Naive thymus-derived CD4-positive, alpha-beta T cell (primary cell): ENCODE measurements at regions not wholly inside any gene's neighbourhood (a gene's known extent, or its start where the extent isn't known, plus 50 kb on each side); places are given as distances from the start of the nearest gene placed in this dataset.
A peak's percentile ranks its signal among the peaks of the same experiment; 100 is the strongest.
"Not testable (repeated sequence)": the region's sequence is repeated elsewhere in the genome, so short reads cannot be mapped to it uniquely, and the experiment has no call there.

Experiments used
- ATAC-seq: fragments of 150-1000 bp; cut with Tn5 transposase; 2 replicates; pipeline ENCODE4 v1.10.0; 2021; ENCODE audit warnings: mild to moderate bottlenecking, moderate library complexity
- CTCF ChIA-PET: fragments of 350-600 bp; sonication (Branson Sonifier 250); formaldehyde crosslinking; loops from one replicate; lab custom pipeline; 2021; ENCODE audit warnings: antibody characterized with exemption; lab: Charles Lee
- POLR2A ChIA-PET: fragments of 350-600 bp; sonication (Branson Sonifier 250); formaldehyde crosslinking; loops from one replicate; lab custom pipeline; 2021; ENCODE audit warnings: antibody characterized with exemption, inconsistent platforms; lab: Charles Lee
- DNase-seq, 9 donors: peaks; one replicate each; pipeline versions ENCODE4 v3.0.0 to v3.0.0-alpha.2; 2020 to 2022; ENCODE audit warnings: mixed read lengths in 1 of 9
- H3K27ac ChIP-seq: one replicate; pipeline ENCODE4 v1.7.0; 2013; ENCODE audit warnings: mild to moderate bottlenecking, low read depth, low read length, moderate library complexity
- H3K27me3 ChIP-seq, 2 donors: one replicate each; pipeline ENCODE4 v1.7.0; 2013; ENCODE audit warnings: low read length in 2 of 2, mild to moderate bottlenecking in 2 of 2, moderate library complexity in 2 of 2; ENCODE audit not compliant: control insufficient read depth in 2 of 2, insufficient read depth in 2 of 2
- H3K36me3 ChIP-seq, 3 experiments: 1 replicate in 2 of 3; 2 replicates in 1 of 3; pipeline ENCODE4 v1.7.0; 2013; ENCODE audit warnings: low read length in 3 of 3, mild to moderate bottlenecking in 3 of 3, moderate library complexity in 1 of 3; ENCODE audit not compliant: insufficient read depth in 3 of 3, control insufficient read depth in 2 of 3
- H3K4me1 ChIP-seq, 2 donors: one replicate each; pipeline ENCODE4 v1.7.0; 2013; ENCODE audit warnings: low read length in 2 of 2, mild to moderate bottlenecking in 2 of 2, moderate library complexity in 1 of 2; ENCODE audit not compliant: control insufficient read depth in 2 of 2, insufficient read depth in 2 of 2
- H3K4me3 ChIP-seq: 2 replicates; pipeline ENCODE4 v1.7.0; 2013; ENCODE audit warnings: mild to moderate bottlenecking, low read length
- H3K9me3 ChIP-seq, 3 experiments: 1 replicate in 2 of 3; 2 replicates in 1 of 3; pipeline ENCODE4 v1.7.0; 2013; ENCODE audit warnings: low read length in 3 of 3; ENCODE audit not compliant: control insufficient read depth in 2 of 3
- H3K27ac Mint-ChIP-seq, 9 donors: one replicate each; pipeline ENCODE4 v1.8.0; 2020 to 2022; ENCODE audit warnings: mixed read lengths in 9 of 9, mild to moderate bottlenecking in 8 of 9, moderate library complexity in 5 of 9, inconsistent platforms in 2 of 9
- H3K27me3 Mint-ChIP-seq, 5 donors: one replicate each; pipeline ENCODE4 v1.8.0; 2021 to 2022; ENCODE audit warnings: mixed read lengths in 5 of 5, mild to moderate bottlenecking in 1 of 5
- H3K36me3 Mint-ChIP-seq, 5 donors: one replicate each; pipeline ENCODE4 v1.8.0; 2020 to 2022; ENCODE audit warnings: mixed read lengths in 5 of 5, mild to moderate bottlenecking in 3 of 5, inconsistent platforms in 1 of 5
- H3K4me1 Mint-ChIP-seq, 7 donors: one replicate each; pipeline ENCODE4 v1.8.0; 2020 to 2022; ENCODE audit warnings: mixed read lengths in 7 of 7, mild to moderate bottlenecking in 3 of 7, inconsistent platforms in 1 of 7
- H3K4me3 Mint-ChIP-seq, 10 donors: one replicate each; pipeline ENCODE4 v1.8.0; 2020 to 2022; ENCODE audit warnings: mild to moderate bottlenecking in 10 of 10, mixed read lengths in 10 of 10, moderate library complexity in 6 of 10, inconsistent platforms in 2 of 10
- H3K9me3 Mint-ChIP-seq, 11 donors: one replicate each; pipeline ENCODE4 v1.8.0; 2020 to 2022; ENCODE audit warnings: mixed read lengths in 11 of 11, mild to moderate bottlenecking in 4 of 11, inconsistent platforms in 1 of 11, moderate library complexity in 1 of 11
- intact Hi-C, 2 donors: fragments of 100-400 bp; cut with micrococcal nuclease; formaldehyde crosslinking; loops; one replicate each; pipeline ENCODE4 v1.15.1; 2023

DNA sequence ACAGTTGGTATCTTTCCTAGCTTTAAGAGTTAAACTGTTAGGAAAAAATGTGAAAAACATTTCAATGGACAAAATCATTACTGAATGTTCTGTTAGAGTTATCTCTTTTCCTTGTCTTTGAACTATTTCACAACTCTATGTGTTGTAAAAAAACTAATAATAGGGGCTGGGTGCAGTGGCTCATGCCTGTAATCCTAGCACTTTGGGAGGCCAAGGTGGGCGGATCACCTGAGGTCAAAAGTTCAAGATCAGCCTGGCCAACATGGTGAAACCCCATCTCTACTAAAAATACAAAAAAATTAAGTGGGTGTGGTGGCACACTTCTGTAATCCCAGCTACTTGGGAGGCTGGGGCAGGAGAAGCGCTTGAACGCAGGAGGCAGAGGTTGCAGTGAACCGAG is 184.0 kb upstream of the P2RY1 start:
- H3K9me3 Mint-ChIP-seq, H3K4me1 Mint-ChIP-seq, H3K36me3 Mint-ChIP-seq, intact Hi-C loops, H3K36me3 ChIP-seq, POLR2A ChIA-PET, CTCF ChIA-PET, H3K27ac Mint-ChIP-seq, H3K27ac ChIP-seq, H3K4me3 Mint-ChIP-seq, H3K4me1 ChIP-seq, DNase-seq, H3K9me3 ChIP-seq, H3K27me3 ChIP-seq, ATAC-seq, H3K4me3 ChIP-seq: not testable (repeated sequence)
- H3K27me3 Mint-ChIP-seq: peaks cover 2 to 22% (median 13%) of the 10 kb centered on the region in 5 donors

DNA sequence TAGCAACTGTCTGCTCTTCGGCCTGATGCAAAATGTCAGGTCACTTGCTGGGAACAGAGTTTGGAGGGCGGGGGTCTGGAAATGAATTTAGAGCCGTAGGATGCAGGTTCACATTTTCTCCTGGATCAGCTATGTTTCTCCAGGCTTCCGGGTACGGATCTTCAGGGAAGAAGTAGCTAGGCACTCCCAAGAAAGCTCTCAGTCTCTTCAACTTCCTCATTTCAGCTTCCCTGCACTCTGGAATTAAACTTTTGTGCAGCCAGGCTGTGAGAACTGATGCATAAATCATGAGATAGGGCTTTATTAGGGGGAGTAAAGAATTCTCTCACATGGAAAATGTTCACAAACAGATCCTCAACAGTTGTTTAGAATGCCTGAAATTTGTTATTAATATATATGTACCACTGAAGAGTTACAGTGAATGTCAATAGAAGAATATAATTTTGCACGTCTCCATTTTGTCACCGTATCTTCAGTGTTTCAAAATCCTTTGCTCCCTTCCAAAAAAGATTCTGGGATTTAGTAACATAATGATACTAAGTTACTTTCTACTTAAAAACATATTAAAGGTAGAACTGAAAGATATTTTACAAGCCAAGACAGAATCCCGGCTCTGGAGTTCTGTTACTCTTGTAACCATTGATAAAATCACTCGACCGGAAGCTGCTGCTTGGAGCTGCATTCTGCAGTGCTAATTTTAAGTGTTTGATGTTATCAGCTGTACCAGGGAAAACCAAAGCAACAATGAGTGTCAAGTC is 178.5 kb upstream of the P2RY1 start:
- no peak for ATAC-seq
- Mint-ChIP-seq H3K4me1 (peaks cover 0 to 8% (median 6%) of the 10 kb centered on the region in 7 donors), H3K4me3 (peak overlapping the region in 1 of 10 donors; percentile 8), H3K36me3 (peaks cover 0 to 2% (median 0%) of the 10 kb centered on the region in 5 donors), H3K27ac (no peak overlapping the region), H3K27me3 (peaks cover 7 to 29% (median 9%) of the 10 kb centered on the region in 5 donors), H3K9me3 (peaks cover 0 to 11% (median 5%) of the 10 kb centered on the region in 11 donors)
- Histone ChIP-seq H3K36me3 (no peaks in the 10 kb centered on the region), H3K9me3 (peaks cover 0 to 5% (median 3%) of the 10 kb centered on the region in 3 experiments), H3K4me3 (no peak overlapping the region), H3K27ac (no peak overlapping the region), H3K27me3 (no peaks in the 10 kb centered on the region), H3K4me1 (no peaks in the 10 kb centered on the region)
- ChIA-PET CTCF (no interaction called here), POLR2A (no interaction called here)
- intact Hi-C loops: no loop called here
- peak in 1 of 9 donors; percentile 4 for DNase-seq

DNA sequence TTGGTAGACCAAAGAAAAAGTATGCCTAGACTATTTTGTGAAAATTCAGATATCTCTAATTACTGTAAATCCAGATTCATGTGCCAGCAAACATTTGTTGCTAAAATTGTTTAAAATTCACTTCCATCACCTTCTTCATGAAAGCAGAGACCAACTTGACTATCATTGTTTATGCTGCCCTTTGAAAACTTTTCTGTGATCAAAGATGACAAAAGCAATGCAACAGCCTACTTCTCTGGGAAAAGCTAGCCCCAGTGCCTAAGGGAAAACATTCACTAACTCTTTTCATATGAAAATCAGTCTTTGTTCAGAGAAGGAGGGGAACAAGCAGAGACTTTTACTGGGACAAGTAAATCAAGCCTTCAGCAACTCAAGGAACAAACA is 178.0 kb upstream of the P2RY1 start:
- H3K27ac ChIP-seq: no peak overlapping the region
- H3K4me1 ChIP-seq: no peaks in the 10 kb centered on the region
- intact Hi-C loops: no loop called here
- no peak overlapping the region for H3K27ac Mint-ChIP-seq
- no peaks in the 10 kb centered on the region for H3K27me3 ChIP-seq
- H3K36me3 Mint-ChIP-seq: peaks cover 0 to 4% (median 0%) of the 10 kb centered on the region in 5 donors
- no peak overlapping the region for H3K4me3 ChIP-seq
- H3K9me3 Mint-ChIP-seq: peaks cover 0 to 16% (median 9%) of the 10 kb centered on the region in 11 donors
- H3K27me3 Mint-ChIP-seq: peaks cover 7 to 31% (median 9%) of the 10 kb centered on the region in 5 donors
- no peaks in the 10 kb centered on the region for H3K36me3 ChIP-seq
- CTCF ChIA-PET: no interaction called here
- H3K4me1 Mint-ChIP-seq: peaks cover 0 to 8% (median 6%) of the 10 kb centered on the region in 7 donors
- peaks cover 0 to 5% (median 3%) of the 10 kb centered on the region in 3 experiments for H3K9me3 ChIP-seq
- POLR2A ChIA-PET: no interaction called here
- H3K4me3 Mint-ChIP-seq: peak overlapping the region in 1 of 10 donors; percentile 8
- DNase-seq (no peak), ATAC-seq (no peak)

DNA sequence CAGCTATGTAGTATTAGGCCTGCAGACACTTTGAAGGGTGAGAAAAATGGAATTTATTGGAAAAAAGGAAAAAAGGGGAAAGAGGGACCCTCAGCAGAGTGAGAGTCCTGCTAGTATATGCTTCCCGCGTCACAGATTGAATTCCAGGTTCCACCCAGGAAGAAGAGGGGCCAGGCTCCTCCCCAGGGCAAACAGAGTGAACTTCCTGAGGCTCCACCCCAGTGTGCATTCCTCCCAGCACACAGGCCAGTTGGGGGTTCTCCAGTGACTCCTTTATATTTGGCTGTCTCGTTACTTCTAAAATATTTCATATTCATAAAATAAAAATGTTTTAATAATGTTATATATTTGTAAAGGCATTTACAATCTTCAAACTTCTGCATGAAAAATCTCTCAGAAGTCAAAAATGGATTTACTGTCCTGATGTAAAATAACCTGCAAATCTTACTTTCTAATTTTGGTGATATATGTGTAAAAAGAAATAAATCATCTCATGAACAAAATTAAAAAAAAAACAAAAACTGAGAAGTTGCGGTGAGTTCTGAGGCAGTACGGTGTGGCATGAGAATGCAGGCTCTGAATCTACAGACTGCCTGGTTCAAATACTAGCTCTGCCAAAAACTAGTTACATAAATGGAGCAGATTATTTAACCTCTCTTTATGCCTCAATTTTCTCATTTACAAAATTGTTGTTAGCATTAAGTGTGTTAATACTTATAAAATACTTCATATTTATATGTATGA is 175.8 kb upstream of the P2RY1 start:
- Mint-ChIP-seq H3K27me3 (peaks cover 3 to 26% (median 6%) of the 10 kb centered on the region in 5 donors), H3K36me3 (peaks cover 0 to 4% (median 0%) of the 10 kb centered on the region in 5 donors), H3K4me3 (no peak overlapping the region), H3K9me3 (peaks cover 2 to 21% (median 9%) of the 10 kb centered on the region in 11 donors), H3K27ac (no peak overlapping the region), H3K4me1 (peaks cover 0 to 8% (median 6%) of the 10 kb centered on the region in 7 donors)
- no peak for DNase-seq
- intact Hi-C loops: no loop called here
- H3K4me1 ChIP-seq: no peaks in the 10 kb centered on the region
- H3K4me3 ChIP-seq: no peak overlapping the region
- POLR2A ChIA-PET: no interaction called here
- no peak for ATAC-seq
- H3K27me3 ChIP-seq: no peaks in the 10 kb centered on the region
- CTCF ChIA-PET: no interaction called here
- no peaks in the 10 kb centered on the region for H3K36me3 ChIP-seq
- no peak overlapping the region for H3K27ac ChIP-seq
- peaks cover 0 to 5% (median 3%) of the 10 kb centered on the region in 3 experiments for H3K9me3 ChIP-seq

DNA sequence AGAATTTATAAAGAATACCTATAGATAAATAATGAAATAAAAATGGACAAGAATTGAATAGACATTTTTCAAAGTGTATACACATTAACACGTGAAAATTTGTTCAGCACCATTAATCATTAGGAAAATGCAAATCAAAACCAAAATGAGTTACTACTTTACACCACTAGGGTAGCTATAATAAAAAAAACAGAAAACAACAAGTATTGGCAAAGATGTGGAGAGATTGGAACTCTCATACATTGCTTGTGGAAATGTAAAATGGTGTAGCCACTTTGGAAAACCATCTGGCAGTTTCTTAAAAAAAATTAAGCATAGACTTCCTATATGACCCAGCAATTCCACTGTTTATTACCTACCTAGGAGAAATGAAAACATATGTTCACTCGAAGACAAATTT is 172.8 kb upstream of the P2RY1 start:
- ChIA-PET POLR2A (no interaction called here), CTCF (no interaction called here)
- Mint-ChIP-seq H3K4me3 (no peak overlapping the region), H3K36me3 (peaks cover 0 to 4% (median 0%) of the 10 kb centered on the region in 5 donors), H3K27ac (no peak overlapping the region), H3K9me3 (peaks cover 2 to 21% (median 9%) of the 10 kb centered on the region in 11 donors), H3K27me3 (peaks cover 0 to 13% (median 3%) of the 10 kb centered on the region in 5 donors), H3K4me1 (peaks cover 0 to 16% (median 13%) of the 10 kb centered on the region in 7 donors)
- Histone ChIP-seq H3K4me1 (peaks cover 0 to 3% of the 10 kb centered on the region in 2 donors), H3K36me3 (no peaks in the 10 kb centered on the region), H3K4me3 (no peak overlapping the region), H3K27ac (no peak overlapping the region), H3K27me3 (no peaks in the 10 kb centered on the region), H3K9me3 (peaks cover 0 to 5% (median 3%) of the 10 kb centered on the region in 3 experiments)
- intact Hi-C loops: no loop called here
- ATAC-seq (no peak), DNase-seq (no peak)

DNA sequence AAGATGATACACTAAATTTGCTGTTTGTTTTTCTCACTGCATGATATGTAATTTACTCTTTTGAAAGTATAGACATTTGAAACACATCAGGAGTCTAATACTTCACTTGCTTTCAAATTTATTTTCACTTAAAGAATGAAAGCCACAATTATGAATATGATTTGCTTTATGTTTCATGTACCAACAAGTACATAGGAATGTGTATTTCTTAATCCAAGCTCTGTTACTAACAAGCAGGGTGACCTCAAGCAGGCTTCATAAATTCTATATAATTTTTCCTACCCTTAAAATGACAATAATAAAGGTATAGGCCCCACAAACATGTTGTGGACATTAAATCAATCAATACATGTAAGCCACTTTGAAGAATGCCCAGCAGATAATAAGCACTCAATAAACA is 170.2 kb upstream of the P2RY1 start:
- Mint-ChIP-seq H3K27ac (no peak overlapping the region), H3K4me1 (peaks cover 0 to 15% (median 13%) of the 10 kb centered on the region in 7 donors), H3K9me3 (peaks cover 2 to 21% (median 9%) of the 10 kb centered on the region in 11 donors), H3K27me3 (peaks cover 0 to 13% (median 3%) of the 10 kb centered on the region in 5 donors), H3K4me3 (no peak overlapping the region), H3K36me3 (peaks cover 0 to 4% (median 0%) of the 10 kb centered on the region in 5 donors)
- ChIA-PET CTCF (no interaction called here), POLR2A (no interaction called here)
- Histone ChIP-seq H3K4me3 (no peak overlapping the region), H3K27me3 (no peaks in the 10 kb centered on the region), H3K4me1 (peaks cover 0 to 3% of the 10 kb centered on the region in 2 donors), H3K27ac (no peak overlapping the region), H3K9me3 (peaks cover 0 to 5% (median 3%) of the 10 kb centered on the region in 3 experiments), H3K36me3 (no peaks in the 10 kb centered on the region)
- no peak for ATAC-seq
- no peak for DNase-seq
- intact Hi-C loops: no loop called here
